ENCODE measurements at regions not wholly inside any gene's neighbourhood (a gene's known extent, or its start where the extent isn't known, plus 50 kb on each side); places are given as distances from the start of the nearest gene placed in this dataset.
A peak's percentile ranks its signal among the peaks of the same experiment; 100 is the strongest.
"Not testable (repeated sequence)": the region's sequence is repeated elsewhere in the genome, so short reads cannot be mapped to it uniquely, and the experiment has no call there.

DNA sequence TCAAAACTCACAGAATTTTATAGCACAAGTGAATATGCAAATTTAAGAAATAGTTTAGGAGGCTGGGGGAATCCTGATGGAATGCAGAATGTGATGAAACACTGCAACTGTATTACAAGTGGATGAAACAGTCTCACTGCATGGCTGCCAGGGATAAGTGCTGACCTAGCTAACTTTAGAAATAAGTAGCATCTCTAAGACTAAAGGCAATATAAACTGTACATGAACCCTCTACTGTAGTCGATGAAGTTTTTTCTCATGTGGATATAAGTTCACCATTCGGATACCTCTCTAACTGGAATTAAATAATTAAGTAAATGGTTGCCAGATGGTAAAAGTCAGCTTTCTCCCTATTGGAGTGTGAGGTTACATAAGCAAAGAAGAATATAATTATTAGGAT, 777.8 kb upstream of the RAB6C start:
- Histone ChIP-seq H3K27ac (no peak overlapping the region), H3K36me3 (no peaks in the 10 kb centered on the region), H3K9me3 (no peaks in the 10 kb centered on the region), H3K4me3 (no peak overlapping the region), H3K4me1 (no peaks in the 10 kb centered on the region), H3K27me3 (no peaks in the 10 kb centered on the region)
- intact Hi-C loops (cut with DNase I) = no loop called here
- TF ChIP-seq, protein P1, sequence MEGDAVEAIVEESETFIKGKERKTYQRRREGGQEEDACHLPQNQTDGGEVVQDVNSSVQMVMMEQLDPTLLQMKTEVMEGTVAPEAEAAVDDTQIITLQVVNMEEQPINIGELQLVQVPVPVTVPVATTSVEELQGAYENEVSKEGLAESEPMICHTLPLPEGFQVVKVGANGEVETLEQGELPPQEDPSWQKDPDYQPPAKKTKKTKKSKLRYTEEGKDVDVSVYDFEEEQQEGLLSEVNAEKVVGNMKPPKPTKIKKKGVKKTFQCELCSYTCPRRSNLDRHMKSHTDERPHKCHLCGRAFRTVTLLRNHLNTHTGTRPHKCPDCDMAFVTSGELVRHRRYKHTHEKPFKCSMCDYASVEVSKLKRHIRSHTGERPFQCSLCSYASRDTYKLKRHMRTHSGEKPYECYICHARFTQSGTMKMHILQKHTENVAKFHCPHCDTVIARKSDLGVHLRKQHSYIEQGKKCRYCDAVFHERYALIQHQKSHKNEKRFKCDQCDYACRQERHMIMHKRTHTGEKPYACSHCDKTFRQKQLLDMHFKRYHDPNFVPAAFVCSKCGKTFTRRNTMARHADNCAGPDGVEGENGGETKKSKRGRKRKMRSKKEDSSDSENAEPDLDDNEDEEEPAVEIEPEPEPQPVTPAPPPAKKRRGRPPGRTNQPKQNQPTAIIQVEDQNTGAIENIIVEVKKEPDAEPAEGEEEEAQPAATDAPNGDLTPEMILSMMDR (IDR thresholded peaks at IDR 0.05) = no peak
- peak in 2 of 4 donors; percentile 24 to 72 for DNase-seq
- ATAC-seq = no peak

DNA sequence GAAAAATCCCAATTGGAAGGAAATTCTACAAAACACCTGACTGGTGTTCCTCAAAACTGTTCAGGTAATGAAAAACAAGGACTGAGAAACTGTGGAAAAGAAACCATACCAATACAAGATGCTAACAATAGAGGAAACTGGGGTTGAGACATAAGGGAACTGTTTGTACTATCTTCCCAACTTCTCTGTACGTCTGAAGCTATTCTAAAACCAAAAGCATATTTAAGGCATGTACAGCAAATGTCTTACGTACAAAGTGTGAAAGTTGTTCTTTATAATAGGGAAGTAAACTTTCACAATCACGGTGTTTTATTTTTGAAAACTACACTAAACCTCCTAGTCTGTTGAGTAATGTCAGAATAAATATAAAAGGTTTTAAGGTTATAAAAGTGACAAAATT, 776.1 kb upstream of the RAB6C start:
- no peak overlapping the region for H3K4me3 ChIP-seq
- DNase-seq (no peak), ATAC-seq (peak; percentile 22)
- H3K27me3 ChIP-seq = no peaks in the 10 kb centered on the region
- H3K27ac ChIP-seq = no peak overlapping the region
- TF ChIP-seq, protein P1 (IDR thresholded peaks at IDR 0.05) = no peak
- intact Hi-C loops (cut with DNase I) = no loop called here
- no peaks in the 10 kb centered on the region for H3K4me1 ChIP-seq
- no peaks in the 10 kb centered on the region for H3K9me3 ChIP-seq
- no peaks in the 10 kb centered on the region for H3K36me3 ChIP-seq

DNA sequence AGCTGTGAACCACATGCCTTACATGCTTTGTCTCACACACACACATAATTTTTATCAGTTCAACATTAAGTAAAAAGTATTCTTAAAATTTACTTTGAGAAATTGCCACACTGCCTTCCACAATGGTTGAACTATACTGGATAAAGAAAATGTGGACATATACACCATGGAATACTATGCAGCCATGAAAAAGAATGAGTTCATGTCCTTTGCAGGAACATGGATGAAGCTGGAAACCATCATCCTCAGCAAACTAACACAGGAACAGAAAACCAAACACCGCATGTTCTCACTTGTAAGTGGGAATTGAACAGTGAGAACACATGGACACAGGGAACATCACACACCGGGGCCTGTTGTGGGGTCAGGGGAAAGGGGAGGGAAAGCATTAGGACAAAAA, 774.9 kb upstream of the RAB6C start:
- H3K4me3 ChIP-seq; H3K36me3 ChIP-seq; H3K27me3 ChIP-seq; H3K27ac ChIP-seq; intact Hi-C loops (cut with DNase I); ATAC-seq; H3K9me3 ChIP-seq; DNase-seq; H3K4me1 ChIP-seq: not testable (repeated sequence)

DNA sequence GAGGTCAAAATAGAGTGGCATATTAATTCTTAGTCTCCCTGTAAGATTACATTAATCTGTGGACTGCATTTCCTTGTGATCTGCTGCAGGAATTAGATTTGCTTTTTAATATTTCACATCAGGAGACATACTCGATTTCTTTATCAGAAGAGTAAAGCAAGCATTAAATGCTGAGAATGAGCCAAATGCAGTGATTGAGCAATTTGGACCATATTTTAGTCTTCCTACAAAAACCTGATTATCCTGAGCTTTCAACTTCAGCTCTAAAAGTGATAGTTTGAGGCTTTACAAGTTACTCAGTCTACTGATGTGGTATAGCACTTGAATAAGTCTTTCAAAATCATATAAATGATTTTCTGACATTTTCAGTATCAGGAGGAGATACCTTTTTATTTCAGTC, 774.3 kb upstream of the RAB6C start:
- H3K4me1 ChIP-seq = no peaks in the 10 kb centered on the region
- no peaks in the 10 kb centered on the region for H3K9me3 ChIP-seq
- H3K27me3 ChIP-seq = no peaks in the 10 kb centered on the region
- no peaks in the 10 kb centered on the region for H3K36me3 ChIP-seq
- no peak overlapping the region for H3K4me3 ChIP-seq
- ATAC-seq = no peak
- DNase-seq = peak in 1 of 4 donors; percentile 37
- TF ChIP-seq, protein P1 (IDR thresholded peaks at IDR 0.05) = no peak
- H3K27ac ChIP-seq = no peak overlapping the region
- intact Hi-C loops (cut with DNase I) = no loop called here

DNA sequence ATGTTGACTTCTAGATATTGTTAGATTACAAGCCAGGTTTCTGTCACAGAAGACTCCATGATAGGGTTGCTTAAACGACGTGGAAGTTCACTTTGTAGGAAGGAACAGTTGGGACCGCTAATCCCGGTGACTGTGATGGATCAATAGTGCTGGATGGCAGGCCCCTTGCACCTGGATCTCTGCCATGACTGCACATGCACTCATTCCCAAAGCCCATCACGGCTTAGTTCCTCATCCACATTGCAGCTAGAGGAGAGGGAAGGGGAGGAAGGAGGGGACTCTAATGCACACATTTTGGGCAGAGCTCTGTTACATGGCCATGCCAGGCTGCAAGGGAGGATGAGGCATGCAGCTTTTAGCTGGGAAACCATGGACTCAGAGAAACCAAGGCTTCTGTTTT, 773.7 kb upstream of the RAB6C start:
- H3K27ac ChIP-seq = no peak overlapping the region
- ATAC-seq = no peak
- no peaks in the 10 kb centered on the region for H3K36me3 ChIP-seq
- no peaks in the 10 kb centered on the region for H3K9me3 ChIP-seq
- no peaks in the 10 kb centered on the region for H3K4me1 ChIP-seq
- TF ChIP-seq, protein P1 (IDR thresholded peaks at IDR 0.05) = no peak
- no peak overlapping the region for H3K4me3 ChIP-seq
- H3K27me3 ChIP-seq = no peaks in the 10 kb centered on the region
- intact Hi-C loops (cut with DNase I) = no loop called here
- no peak for DNase-seq

DNA sequence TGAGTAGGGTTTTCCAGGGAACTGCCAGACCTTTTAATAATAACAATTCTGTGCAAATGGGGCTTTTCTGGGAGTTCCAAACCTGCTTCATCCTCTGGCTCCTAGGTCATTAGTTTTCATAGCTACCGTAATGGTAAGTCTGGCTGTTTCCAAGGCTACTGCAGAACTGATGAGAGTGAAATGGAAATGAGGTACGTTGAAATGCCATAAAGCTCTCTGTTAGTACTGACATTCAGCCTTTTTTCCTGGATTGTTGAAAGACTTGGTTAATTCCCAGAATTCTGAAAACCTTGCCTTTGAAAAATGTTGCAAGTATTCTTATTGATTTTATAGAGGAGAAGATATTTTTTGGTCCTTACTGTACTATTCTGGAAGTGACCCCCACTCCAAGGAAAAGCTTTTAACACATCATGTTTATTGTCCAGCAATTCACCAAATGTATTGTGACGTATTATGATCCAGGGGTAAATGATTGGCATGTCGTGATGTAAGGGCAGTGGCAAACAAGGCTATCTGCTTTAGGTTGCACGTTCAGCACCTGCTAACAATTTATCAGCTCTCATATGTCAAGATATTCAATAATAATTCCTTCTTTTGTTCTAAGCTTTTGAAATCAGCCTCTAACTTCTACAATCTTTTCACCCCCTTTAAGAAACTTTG, 767.0 kb upstream of the RAB6C start:
- H3K4me1 ChIP-seq = no peaks in the 10 kb centered on the region
- intact Hi-C loops (cut with DNase I) = no loop called here
- H3K27me3 ChIP-seq = peaks cover 0 to 8% of the 10 kb centered on the region in 2 donors
- TF ChIP-seq, protein P1 (IDR thresholded peaks at IDR 0.05) = no peak
- H3K36me3 ChIP-seq = no peaks in the 10 kb centered on the region
- no peak overlapping the region for H3K27ac ChIP-seq
- H3K9me3 ChIP-seq = no peaks in the 10 kb centered on the region
- H3K4me3 ChIP-seq = no peak overlapping the region
- ATAC-seq (no peak), DNase-seq (no peak)
